ENCODE measurements at regions not wholly inside any gene's neighbourhood (a gene's known extent, or its start where the extent isn't known, plus 50 kb on each side); places are given as distances from the start of the nearest gene placed in this dataset.

- Histone ChIP-seq H3K9me3 (ENCODE audit: control insufficient read depth, low read depth, low read length) (no peaks in the 10 kb centered on the region), H4K20me1 (ENCODE audit: control insufficient read depth, extremely low read depth, insufficient read depth, low read length) (no peaks in the 10 kb centered on the region), H3K4me3 (ENCODE audit: control insufficient read depth in 2 of 3, extremely low read depth in 1 of 3, insufficient read depth in 2 of 3, low read depth in 1 of 3, low read length in 3 of 3) (no peak overlapping the region), H3K79me2 (ENCODE audit: control insufficient read depth, insufficient read depth, low read length) (no peaks in the 10 kb centered on the region), H2AFZ (ENCODE audit: control insufficient read depth, low read length) (no peak overlapping the region), H3K27ac (ENCODE audit: control insufficient read depth, insufficient read depth, low read length) (no peak overlapping the region), H3K9ac (ENCODE audit: control insufficient read depth, extremely low read depth, insufficient read depth, low read length) (no peak overlapping the region), H3K27me3 (ENCODE audit: control insufficient read depth, extremely low read depth, insufficient read depth, low read length) (no peaks in the 10 kb centered on the region), H3K4me1 (ENCODE audit: control insufficient read depth, extremely low read depth, insufficient read depth, low read length) (peaks cover 17% of the 10 kb centered on the region), H3K9me1 (ENCODE audit: control insufficient read depth, extremely low read depth, insufficient read depth, low read length) (no peaks in the 10 kb centered on the region), H3K4me2 (ENCODE audit: control insufficient read depth, extremely low read depth, insufficient read depth, low read depth, low read length) (no peak overlapping the region), H3K36me3 (ENCODE audit: control insufficient read depth in 2 of 2, extremely low read depth in 1 of 2, insufficient read depth in 2 of 2, low read length in 2 of 2) (no peaks in the 10 kb centered on the region)
- dilution Hi-C loops (cut with MboI; ENCODE audit: extremely low pct_ligation_motif_present, low sequenced_read_pairs), result no loop called here
- DNase-seq (ENCODE audit: low read depth, low spot score) (no peak), FAIRE-seq (no peak)
- no peak for TF ChIP-seq CTCF (optimal IDR thresholded peaks at IDR 0.05 in 1 of 3, IDR thresholded peaks at IDR 0.05 in 1 of 3, conservative IDR thresholded peaks at IDR 0.05 in 1 of 3; ENCODE audit: extremely low read depth in 1 of 3, insufficient read depth in 2 of 3, low read length in 3 of 3)
- TF ChIP-seq EZH2 (IDR thresholded peaks at IDR 0.05; ENCODE audit: low read length), result no peak
Measured at GRCh38 chr21:28423521-28424190, 569.0 kb downstream of the LTN1 start.

GRCh38 chr21:28421716-28422524, 570.8 kb downstream of the LTN1 start:
- Histone ChIP-seq H3K27me3 (ENCODE audit: control insufficient read depth, extremely low read depth, insufficient read depth, low read length) (no peaks in the 10 kb centered on the region), H3K4me1 (ENCODE audit: control insufficient read depth, extremely low read depth, insufficient read depth, low read length) (peaks cover 6% of the 10 kb centered on the region), H4K20me1 (ENCODE audit: control insufficient read depth, extremely low read depth, insufficient read depth, low read length) (no peaks in the 10 kb centered on the region), H3K9me3 (ENCODE audit: control insufficient read depth, low read depth, low read length) (no peaks in the 10 kb centered on the region), H2AFZ (ENCODE audit: control insufficient read depth, low read length) (no peak overlapping the region), H3K4me2 (ENCODE audit: control insufficient read depth, extremely low read depth, insufficient read depth, low read depth, low read length) (no peak overlapping the region), H3K27ac (ENCODE audit: control insufficient read depth, insufficient read depth, low read length) (no peak overlapping the region), H3K4me3 (ENCODE audit: control insufficient read depth in 2 of 3, extremely low read depth in 1 of 3, insufficient read depth in 2 of 3, low read depth in 1 of 3, low read length in 3 of 3) (no peak overlapping the region), H3K9me1 (ENCODE audit: control insufficient read depth, extremely low read depth, insufficient read depth, low read length) (no peaks in the 10 kb centered on the region), H3K36me3 (ENCODE audit: control insufficient read depth in 2 of 2, extremely low read depth in 1 of 2, insufficient read depth in 2 of 2, low read length in 2 of 2) (no peaks in the 10 kb centered on the region), H3K9ac (ENCODE audit: control insufficient read depth, extremely low read depth, insufficient read depth, low read length) (no peak overlapping the region), H3K79me2 (ENCODE audit: control insufficient read depth, insufficient read depth, low read length) (no peaks in the 10 kb centered on the region)
- DNase-seq (ENCODE audit: low read depth, low spot score) (no peak), FAIRE-seq (no peak)
- no peak for TF ChIP-seq CTCF (optimal IDR thresholded peaks at IDR 0.05 in 1 of 3, IDR thresholded peaks at IDR 0.05 in 1 of 3, conservative IDR thresholded peaks at IDR 0.05 in 1 of 3; ENCODE audit: extremely low read depth in 1 of 3, insufficient read depth in 2 of 3, low read length in 3 of 3)
- TF ChIP-seq EZH2 (IDR thresholded peaks at IDR 0.05; ENCODE audit: low read length), result no peak
- dilution Hi-C loops (cut with MboI; ENCODE audit: extremely low pct_ligation_motif_present, low sequenced_read_pairs), result no loop called here
